ENCODE measurements at regions not wholly inside any gene's neighbourhood (a gene's known extent, or its start where the extent isn't known, plus 50 kb on each side); places are given as distances from the start of the nearest gene placed in this dataset.

DNA sequence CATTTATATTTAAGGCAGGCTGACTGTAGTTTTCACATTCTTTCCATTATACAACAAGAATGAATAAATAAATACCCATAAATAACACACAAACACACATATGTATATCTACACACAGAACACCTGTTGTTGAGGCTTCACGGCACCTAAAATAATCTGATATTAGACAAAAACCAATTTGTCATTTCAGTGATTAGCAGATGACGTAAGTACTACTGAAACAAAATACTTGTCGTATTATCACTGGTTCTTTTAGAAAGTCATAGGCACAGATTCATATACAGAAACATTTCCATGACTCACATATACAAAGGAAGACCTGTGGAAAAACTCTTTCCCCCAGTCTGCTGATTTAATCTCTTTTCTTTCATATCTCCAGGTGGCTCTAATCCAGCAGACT, 1113.4 kb upstream of the FANCL start:
- intact Hi-C loops (cut with DNase I): no loop called here
- TF ChIP-seq CTCF (IDR thresholded peaks at IDR 0.05): no peak
- DNase-seq: no peak

GRCh38 chr2:59353306-59353921, 1112.3 kb upstream of the FANCL start:
- intact Hi-C loops (cut with DNase I): no loop called here
- H3K36me3 ChIP-seq: no peaks in the 10 kb centered on the region
- no peaks in the 10 kb centered on the region for H3K9me3 ChIP-seq
- no peak for TF ChIP-seq CTCF (IDR thresholded peaks at IDR 0.05)
- H3K27ac ChIP-seq: no peak overlapping the region
- H3K9ac ChIP-seq (ENCODE audit: low read depth in 2 of 2, low read length in 2 of 2): no peak overlapping the region
- H3K4me3 ChIP-seq: no peak overlapping the region
- H3K27me3 ChIP-seq: no peaks in the 10 kb centered on the region
- no peaks in the 10 kb centered on the region for H3K4me1 ChIP-seq
- DNase-seq: no peak

More for the DNA sequence above, 1113.4 kb upstream of the FANCL start:
- Histone ChIP-seq H3K4me1 (no peaks in the 10 kb centered on the region), H3K9ac (ENCODE audit: low read depth in 2 of 2, low read length in 2 of 2) (no peak overlapping the region), H3K27me3 (no peaks in the 10 kb centered on the region), H3K4me3 (no peak overlapping the region), H3K36me3 (no peaks in the 10 kb centered on the region), H3K9me3 (no peaks in the 10 kb centered on the region), H3K27ac (no peak overlapping the region)

- TF ChIP-seq CTCF (IDR thresholded peaks at IDR 0.05): no peak
- intact Hi-C loops (cut with DNase I): no loop called here
- no peaks in the 10 kb centered on the region for H3K9me3 ChIP-seq
- no peak overlapping the region for H3K4me3 ChIP-seq
- H3K27ac ChIP-seq: no peak overlapping the region
- no peak overlapping the region for H3K9ac ChIP-seq (ENCODE audit: low read depth in 2 of 2, low read length in 2 of 2)
- H3K36me3 ChIP-seq: no peaks in the 10 kb centered on the region
- DNase-seq: no peak
- H3K4me1 ChIP-seq: no peaks in the 10 kb centered on the region
- H3K27me3 ChIP-seq: no peaks in the 10 kb centered on the region
Measured at GRCh38 chr2:59342166-59342565, 1101.0 kb upstream of the FANCL start.

GRCh38 chr2:59339837-59340207, 1098.7 kb upstream of the FANCL start:
- no peak overlapping the region for H3K9ac ChIP-seq (ENCODE audit: low read depth in 2 of 2, low read length in 2 of 2)
- H3K27me3 ChIP-seq: no peaks in the 10 kb centered on the region
- no peaks in the 10 kb centered on the region for H3K36me3 ChIP-seq
- H3K9me3 ChIP-seq: no peaks in the 10 kb centered on the region
- no peak overlapping the region for H3K4me3 ChIP-seq
- no peak overlapping the region for H3K27ac ChIP-seq
- DNase-seq: no peak
- H3K4me1 ChIP-seq: no peaks in the 10 kb centered on the region
- intact Hi-C loops (cut with DNase I): no loop called here
- no peak for TF ChIP-seq CTCF (IDR thresholded peaks at IDR 0.05)

DNA sequence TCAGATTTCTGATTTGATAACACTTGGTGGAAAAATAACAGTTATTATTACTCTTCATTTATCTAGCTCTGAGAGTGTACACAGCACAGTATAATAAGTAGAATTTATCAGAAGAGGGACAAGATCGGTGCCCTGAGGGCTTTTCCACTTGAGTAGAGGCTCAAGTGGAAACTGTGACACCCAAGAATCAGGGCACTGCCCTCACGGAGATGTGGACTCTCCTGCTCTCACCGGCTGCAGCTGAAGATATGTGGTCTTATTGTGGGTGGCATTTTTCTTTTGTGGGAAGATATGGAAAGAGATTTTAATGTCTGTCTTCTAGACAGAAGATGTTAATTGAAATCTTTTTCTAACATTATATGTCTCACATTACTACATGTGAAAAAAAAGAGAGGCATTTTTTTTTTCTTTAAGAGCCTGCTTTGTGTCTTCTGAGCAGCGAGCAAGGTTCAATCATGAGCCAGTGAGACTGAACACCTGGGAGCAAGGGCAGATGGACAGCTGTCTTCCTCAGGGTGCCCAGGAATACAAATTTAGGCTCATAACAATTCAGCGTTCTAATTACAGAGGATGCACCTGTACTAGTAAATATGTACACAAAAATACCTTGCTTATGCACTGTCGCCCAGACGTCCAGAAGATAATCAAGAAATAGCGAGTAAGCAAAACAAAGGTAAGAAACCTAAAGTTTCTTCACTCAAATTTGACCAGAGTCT, 1098.2 kb upstream of the FANCL start:
- no peak overlapping the region for H3K4me3 ChIP-seq

More for the DNA sequence above, 1098.2 kb upstream of the FANCL start:
- H3K36me3 ChIP-seq: no peaks in the 10 kb centered on the region
- no peaks in the 10 kb centered on the region for H3K27me3 ChIP-seq
- no peak overlapping the region for H3K9ac ChIP-seq (ENCODE audit: low read depth in 2 of 2, low read length in 2 of 2)
- no peak overlapping the region for H3K27ac ChIP-seq
- no peak for DNase-seq
- no peak for TF ChIP-seq CTCF (IDR thresholded peaks at IDR 0.05)
- H3K4me1 ChIP-seq: no peaks in the 10 kb centered on the region
- H3K9me3 ChIP-seq: no peaks in the 10 kb centered on the region
- intact Hi-C loops (cut with DNase I): no loop called here
